Stimulated activated CD4-positive, alpha-beta T cell treated with anti-CD3 and anti-CD28 coated beads, Interleukin-2, amount 100 ng/mL, for 24 hours (primary cell): ENCODE measurements at regions not wholly inside any gene's neighbourhood (a gene's known extent, or its start where the extent isn't known, plus 50 kb on each side); places are given as distances from the start of the nearest gene placed in this dataset.
A peak's percentile ranks its signal among the peaks of the same experiment; 100 is the strongest.

Experiments used
- DNase-seq, 2 donors: peaks; one replicate each; pipeline ENCODE4 v3.0.0-alpha.2; 2020

- DNase-seq: peak; percentile 9 to 27
These were observed 207.1 kb downstream of the NFATC2 start for GRCh38 chr20:51335329-51335841.

GRCh38 chr20:51334609-51335008 is 207.9 kb downstream of the NFATC2 start:
- DNase-seq: no peak

- no peak for DNase-seq
These were observed 208.5 kb downstream of the NFATC2 start for GRCh38 chr20:51333971-51334370.

- no peak for DNase-seq
These were observed 209.1 kb downstream of the NFATC2 start for GRCh38 chr20:51333446-51333845.

GRCh38 chr20:51331481-51331880 is 211.0 kb downstream of the NFATC2 start:
- DNase-seq: no peak

GRCh38 chr20:51329845-51330244 is 212.7 kb downstream of the NFATC2 start:
- no peak for DNase-seq

GRCh38 chr20:51327251-51327841 is 215.2 kb downstream of the NFATC2 start:
- no peak for DNase-seq

GRCh38 chr20:51326201-51326819 is 216.2 kb downstream of the NFATC2 start:
- DNase-seq: peak; percentile 57 to 63

DNA sequence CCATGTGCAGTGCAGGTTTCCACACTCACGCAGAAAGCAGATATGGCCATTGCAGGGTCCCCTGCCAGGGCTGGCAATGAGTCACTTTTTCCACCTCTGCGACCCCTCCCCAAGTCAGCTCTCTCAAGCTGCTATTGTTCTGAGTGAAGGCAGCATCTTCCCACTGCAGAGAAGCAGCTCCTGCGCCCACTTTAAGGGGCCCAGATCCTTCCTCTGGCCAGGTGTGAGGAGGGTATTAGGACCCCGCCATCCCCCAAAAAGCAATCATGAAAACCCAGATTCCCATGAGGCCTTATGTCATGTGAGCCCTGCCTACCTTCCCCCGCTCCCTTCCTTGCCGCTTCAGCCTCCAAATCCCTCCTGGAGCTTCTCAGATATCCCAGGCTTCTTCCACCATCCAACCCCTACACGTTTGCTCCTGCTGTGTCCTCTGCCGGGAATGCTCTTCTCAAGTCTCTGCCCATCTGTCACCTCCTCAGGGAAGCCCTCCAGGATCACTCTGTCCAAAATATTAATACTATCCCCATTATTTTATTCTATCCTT is 220.3 kb downstream of the NFATC2 start:
- DNase-seq: no peak

DNA sequence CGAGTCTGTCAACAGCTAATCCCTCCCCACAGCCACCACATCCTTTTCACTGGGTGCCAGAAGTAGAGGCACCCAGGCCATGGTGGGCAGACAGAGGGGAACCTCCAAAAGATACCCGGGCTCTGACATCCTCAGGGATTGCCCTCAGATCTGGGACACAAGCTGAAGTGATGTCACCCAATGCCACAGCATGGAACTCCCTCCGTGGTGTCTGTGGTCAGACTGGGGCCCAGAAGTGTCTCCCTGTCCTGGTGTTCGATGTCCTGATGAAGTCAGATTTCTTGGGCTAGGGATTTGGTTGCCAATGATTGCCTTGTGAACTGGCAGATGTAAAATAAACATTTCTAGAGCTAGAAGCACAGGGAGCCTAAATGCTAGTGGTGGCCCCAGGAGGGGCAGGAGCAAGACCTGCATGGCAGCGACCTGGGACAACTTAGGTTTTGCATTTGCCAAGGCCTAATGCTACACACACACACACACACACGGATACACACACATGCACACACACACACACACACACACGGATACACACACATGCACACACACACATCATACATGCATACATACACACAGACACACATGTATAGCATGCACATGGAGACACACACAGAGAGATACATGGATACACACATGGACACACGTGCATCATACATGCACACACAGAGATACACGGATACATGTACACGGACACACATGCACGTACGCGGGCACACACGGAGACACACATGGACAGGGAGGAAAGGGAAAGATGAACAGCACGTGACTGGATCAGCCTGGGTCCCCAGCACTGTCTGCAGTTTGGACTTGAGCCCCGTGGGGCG is 221.0 kb downstream of the NFATC2 start:
- DNase-seq: no peak

GRCh38 chr20:51319522-51319921 is 223.0 kb downstream of the NFATC2 start:
- DNase-seq: no peak

- DNase-seq: peak; percentile 67 to 75
These were observed 224.2 kb downstream of the NFATC2 start for GRCh38 chr20:51318058-51318949.

GRCh38 chr20:51315390-51315789 is 227.1 kb downstream of the NFATC2 start:
- DNase-seq: no peak

DNA sequence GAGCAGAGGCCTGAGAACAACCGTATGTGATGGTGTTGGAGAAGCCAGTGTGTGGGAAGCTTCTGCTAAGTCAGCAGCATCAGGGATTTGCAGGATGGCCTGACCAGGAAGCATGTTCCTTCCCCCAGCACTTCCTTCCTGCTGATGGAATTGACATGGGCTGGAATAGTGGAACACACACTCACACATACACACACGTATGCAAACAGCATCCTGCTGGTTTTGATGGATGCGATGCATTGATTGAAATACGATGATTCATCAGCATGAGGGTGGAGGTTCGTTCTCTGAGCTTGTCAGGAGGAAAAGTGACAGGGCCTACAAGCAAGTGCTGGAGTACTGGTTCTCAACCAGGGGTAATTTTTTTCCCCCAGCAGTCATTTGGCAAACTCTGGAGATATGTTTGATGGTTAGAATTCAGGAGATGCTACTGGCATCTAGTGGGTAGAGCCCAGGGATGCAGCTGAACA is 229.1 kb downstream of the NFATC2 start:
- DNase-seq: no peak

- DNase-seq: no peak
These were observed 230.1 kb downstream of the NFATC2 start for GRCh38 chr20:51312480-51312783.

DNA sequence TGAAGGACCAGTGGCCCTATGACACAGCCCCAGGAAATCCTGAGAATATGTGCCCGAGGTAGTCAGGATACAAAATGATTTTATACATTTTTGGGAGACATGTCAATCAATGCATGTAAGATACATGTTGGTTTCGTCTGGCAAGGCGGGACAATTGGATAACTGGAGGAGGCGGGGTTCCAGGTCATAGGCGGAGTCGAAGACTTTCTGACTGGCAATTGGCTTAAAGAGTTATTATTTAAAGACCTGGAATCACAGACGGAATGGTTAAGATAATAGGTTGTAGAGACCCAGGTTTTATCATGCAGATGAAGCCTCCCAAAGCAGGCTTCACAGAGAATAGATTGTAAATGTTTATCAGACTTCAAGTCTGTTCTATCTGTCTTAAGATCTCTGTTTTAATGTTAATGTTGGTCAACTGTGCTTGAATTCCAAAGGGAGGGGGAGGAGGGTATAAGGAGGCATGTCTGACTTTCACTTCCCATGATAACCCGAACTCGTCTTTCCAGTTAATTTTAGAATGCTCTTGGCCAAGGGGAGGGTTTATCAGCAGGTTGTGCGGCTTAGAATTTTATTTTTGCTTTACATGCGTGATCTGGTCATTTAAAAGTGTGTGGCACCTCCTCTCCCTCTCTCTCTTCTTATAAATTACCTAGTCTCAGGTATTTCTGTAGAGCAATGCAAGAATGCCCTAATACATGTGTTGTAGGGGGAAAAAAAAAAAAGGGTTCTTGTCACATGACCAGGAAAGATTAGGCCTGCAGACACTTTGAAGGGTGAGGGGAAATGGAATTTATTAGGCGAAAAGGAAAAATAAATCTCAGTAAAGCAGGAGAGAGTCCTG is 230.7 kb downstream of the NFATC2 start:
- no peak for DNase-seq

GRCh38 chr20:51310216-51310615 is 232.3 kb downstream of the NFATC2 start:
- DNase-seq: no peak

DNA sequence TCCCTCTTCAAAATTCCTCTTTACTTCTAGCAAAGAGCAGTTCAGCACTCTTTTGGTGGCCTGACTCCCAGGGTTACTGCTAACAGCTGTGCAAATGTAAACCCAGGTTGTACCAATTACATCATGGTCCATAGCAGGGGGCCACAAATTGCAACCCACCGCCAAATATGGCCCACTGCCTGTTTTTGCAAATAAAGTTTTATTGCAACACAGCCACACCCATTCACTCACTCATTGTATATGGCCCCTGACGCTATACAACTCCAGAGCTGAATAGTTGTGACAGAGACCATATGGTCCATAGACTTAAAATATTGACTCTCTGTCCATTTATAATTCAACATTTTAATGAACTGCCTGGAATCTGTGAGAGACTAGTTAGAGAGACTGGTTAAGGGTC is 233.4 kb downstream of the NFATC2 start:
- no peak for DNase-seq

GRCh38 chr20:51306521-51307358 is 235.8 kb downstream of the NFATC2 start:
- DNase-seq: peak; percentile 82

GRCh38 chr20:51306081-51306480 is 236.4 kb downstream of the NFATC2 start:
- DNase-seq: no peak
